Fibroblast of skin of left biceps (primary cell): ENCODE measurements at regions not wholly inside any gene's neighbourhood (a gene's known extent, or its start where the extent isn't known, plus 50 kb on each side); places are given as distances from the start of the nearest gene placed in this dataset.

Experiments used
- DNase-seq, 2 experiments: peaks; one replicate each; pipeline ENCODE4 v3.0.0-alpha.2; 2013; ENCODE audit warnings: low read depth in 2 of 2

DNA sequence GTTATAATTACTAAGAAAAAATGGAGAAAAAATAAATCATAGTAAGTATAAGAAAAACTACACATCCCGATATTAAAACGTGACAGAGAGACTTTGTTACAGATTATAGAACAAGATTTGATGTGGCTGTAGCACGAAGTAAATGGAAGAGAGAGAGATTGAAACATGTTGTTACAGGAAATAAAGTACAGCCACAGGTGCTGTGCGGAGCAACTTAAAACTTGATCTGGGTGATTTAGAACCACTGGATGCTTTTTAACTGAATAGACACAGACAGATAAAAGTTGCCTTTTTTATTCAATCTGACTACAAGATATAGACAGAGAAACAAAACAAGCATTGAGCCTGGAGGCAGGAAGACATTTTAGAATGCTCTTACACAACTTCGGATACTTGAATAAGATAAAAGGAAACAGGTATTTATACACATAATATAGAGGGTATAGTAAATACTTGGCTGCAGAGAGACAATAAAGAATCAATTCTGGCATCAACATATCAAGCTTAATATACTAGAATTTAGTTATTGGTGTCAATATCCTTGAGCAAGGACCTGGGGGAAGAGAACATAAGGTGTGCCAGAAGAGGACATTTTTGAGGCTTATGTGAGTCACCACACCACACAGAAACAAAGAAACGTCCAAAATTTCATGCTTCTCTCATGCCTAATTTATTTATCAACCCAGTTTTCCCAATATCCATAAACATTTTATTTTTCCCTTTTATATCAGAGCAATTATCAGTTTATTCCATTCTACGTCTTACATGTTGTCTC, 548.5 kb downstream of the SLITRK1 start:
- DNase-seq, result no peak

DNA sequence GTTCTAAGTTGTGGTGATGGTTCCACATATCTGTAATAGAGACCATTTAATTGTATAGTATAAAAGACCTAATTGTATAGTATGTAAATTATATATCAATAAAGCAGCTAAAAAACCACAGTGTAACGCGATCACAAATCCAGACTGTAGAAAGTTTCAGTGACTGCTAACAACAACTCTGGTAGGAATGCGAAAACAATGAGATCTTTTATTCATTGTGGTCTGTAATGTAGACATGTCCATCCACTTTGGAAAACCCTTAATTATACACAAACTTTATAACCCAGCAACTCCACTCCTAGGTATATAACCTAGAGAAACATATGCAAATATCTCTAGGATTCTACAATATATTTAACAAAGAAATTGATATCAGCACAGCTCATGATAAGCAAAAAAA, 549.5 kb downstream of the SLITRK1 start:
- DNase-seq, result no peak

DNA sequence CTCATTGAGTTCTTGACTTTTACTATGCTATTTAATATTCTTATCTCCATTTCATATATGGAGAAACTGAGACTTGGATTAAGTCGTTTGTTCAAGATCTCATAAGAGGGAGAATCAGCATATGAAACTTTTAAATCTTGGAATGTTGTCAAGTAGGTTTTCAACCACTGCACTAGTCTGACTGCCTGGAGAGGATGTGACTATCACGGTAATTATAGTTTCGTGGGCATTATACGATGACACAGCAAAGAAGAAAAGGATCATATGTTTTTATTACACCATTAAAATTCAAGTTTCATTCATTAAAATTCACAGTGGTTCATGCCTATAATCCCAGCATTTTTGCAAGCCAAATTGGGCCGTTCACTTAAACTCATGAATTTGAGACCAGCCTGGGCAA, 555.2 kb downstream of the SLITRK1 start:
- DNase-seq, result no peak

DNA sequence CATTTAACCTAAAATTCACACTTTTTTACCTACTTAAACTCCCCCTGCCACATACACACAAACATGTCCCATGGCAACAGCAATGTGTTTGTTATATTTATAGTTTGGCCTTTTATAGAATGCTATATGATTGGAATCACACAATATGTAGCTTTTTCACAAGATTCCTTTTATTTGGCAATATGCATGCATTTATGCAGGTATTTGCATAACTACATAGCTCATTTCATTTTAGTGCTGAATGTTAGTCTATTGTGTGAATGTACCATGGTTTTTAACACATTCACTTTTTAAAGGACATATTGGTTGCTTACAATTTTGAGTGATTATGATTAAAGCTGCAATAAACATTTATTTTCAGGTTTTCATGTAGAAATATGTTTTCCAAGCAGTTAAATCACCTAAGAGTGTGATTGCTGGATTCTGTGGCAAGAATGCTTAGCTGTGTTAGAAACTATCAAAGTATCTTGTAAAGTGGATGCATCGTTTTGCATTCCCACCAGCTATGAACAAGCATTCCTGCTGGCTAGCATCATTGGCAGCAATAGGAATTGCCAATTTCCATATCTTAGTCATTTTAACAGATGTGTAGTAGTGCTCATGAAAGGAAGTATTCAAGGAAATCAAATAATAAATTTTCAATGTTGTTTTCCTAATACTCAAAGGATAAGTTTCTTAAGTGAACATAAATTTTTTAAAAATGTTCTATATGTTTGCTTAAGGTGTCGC, 557.0 kb downstream of the SLITRK1 start:
- DNase-seq, result peak; percentile 68 to 73

DNA sequence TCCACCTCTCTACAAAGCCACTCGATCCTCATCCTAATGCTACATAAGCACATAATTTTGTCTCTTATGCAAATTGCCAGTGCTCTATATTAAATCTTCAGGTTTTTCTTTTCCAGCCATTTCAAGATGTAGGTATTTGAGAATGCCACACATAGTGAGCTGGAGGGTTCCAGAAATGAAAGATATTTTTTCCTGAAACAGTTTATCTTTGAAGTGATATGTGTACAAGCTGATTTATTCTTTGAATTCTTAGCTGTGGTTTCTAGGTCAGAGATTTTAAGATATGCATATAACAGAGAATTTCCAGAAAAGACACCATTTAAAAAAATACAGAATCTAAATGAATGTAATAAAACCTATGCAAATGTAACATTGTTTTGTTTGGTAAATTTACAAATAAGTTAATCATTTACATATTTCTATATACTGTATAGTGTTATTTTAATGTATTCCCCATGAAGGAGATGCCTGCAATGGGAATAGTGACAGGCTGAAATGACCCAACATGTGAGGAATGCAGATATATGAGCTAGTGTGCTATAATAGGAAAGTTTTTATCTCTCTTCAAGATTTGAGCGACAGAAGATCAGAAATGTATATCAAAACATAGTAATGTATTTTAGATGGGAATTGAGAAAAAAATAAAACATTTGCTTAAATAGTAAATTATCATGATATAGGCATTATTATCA, 570.2 kb downstream of the SLITRK1 start:
- DNase-seq, result no peak

DNA sequence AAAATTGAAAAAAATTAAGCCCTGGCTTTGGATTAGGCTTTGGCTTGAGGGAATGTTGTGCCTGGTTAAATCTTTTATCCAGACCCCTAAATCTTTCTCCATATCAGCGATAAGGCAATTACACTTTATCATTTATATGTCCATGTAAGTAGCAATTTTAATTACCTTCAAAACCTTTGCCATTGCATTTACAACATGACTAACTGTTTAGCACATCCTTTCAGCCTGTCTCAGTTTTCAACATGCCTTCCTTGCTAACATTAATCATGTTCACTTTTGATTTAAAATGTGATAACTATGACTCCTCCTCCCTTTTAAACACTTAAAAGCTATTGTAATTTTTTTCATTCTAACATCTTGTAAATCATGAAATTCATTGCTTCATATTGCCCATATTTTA, 583.7 kb downstream of the SLITRK1 start:
- no peak for DNase-seq

DNA sequence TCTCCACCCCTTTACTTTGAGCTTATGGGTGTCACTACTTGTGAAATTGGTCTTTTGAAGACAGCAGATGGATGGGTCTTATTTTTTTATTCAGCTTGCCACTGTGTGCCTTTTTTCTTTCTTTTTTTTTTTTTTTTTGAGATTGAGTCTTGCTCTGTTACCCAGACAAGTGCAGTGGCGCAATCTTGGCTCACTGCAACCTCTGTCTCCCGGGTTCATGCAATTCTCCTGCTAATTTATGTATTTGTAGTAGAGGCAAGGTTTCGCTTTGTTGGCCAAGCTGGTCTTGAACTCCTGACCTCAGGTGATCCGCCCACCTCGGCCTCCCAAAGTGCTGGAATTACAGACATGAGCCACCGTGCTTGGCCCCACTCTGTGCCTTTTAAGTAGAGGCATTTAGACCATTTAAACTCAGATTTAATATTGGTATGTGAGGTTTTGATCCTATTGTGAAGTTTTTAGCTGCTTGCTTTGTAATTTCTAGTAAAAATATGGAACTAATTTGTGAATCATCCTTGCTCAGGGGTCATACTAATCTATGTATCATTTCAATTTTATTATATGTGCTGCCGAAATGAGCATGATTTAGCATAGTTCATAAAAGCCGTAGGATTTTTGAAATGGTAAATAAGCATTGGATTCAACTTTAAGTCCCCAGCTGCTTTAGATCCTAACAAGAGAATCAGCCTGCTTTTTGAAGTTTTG, 584.5 kb downstream of the SLITRK1 start:
- DNase-seq, result peak; percentile 30 to 42

DNA sequence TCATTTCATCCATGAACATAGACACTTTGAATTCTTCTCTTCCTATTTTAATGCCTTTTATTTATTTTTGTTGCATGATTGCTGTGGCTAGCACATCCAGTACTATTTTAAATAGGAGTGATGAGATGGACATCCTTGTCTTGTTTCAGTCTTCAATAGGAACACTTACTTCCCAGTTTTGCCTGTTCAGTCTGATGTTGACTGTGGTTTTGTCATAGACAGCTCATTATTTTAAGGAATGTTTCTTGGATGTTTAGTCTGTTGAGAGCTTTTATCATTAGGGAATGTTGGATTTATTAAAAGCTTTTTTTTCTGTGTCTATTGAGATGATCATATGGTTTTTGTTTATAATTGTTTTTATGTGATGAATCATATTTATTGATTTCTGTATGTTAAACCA, 586.6 kb downstream of the SLITRK1 start:
- no peak for DNase-seq

DNA sequence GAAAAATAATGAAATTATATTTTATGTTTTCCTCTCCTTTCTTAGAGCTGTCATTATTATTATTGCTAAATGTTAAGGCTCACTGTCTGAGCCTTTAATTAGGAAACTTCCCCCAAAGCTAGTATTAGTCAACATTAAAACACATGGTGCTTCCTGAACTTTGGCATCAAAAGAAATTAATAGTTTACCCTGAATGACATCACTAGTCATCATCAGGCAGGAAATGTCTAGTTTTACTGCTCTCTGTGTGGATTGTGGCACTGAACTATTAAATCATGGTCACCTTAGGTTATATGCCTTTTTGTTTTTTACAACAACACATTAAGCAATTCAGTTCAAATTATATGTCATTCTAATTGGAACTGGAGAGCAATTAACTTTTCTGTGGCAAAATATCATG, 595.5 kb downstream of the SLITRK1 start:
- no peak for DNase-seq

DNA sequence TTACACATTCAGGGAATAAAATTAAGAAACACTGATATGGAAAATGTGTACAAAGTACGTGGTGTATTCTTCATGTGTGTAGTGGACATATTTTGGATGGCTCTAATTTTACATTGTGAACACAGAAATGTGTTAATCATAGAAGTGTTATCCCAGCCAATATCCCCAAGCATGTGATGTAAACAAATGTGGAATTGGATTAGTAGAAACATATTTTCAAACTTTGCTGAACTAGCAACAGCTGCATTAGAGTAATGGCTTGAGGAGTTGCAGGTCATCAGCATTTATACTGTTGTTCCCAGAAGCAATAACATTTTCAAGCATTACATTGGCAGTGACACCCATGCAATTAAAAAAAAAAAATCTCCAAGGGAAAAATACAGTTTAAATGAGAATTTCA, 600.6 kb downstream of the SLITRK1 start:
- DNase-seq, result no peak

DNA sequence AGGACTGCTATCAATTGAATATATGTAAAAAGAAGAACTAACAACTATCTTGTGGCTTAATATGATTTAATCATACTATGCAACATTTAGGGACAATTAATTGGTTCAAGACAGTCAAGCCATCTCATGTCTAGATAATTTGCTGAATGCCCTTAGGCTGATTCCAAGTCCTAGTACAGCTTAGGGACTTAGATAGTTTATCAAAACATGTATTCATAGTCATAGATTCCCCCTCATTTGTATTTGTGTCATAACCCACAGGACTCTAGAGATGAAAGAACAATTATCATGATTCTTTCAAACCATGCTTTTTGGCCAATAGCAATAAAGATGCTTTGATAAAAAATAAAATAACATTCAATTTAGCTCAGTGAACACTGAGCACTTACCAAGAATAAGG, 607.6 kb downstream of the SLITRK1 start:
- no peak for DNase-seq

DNA sequence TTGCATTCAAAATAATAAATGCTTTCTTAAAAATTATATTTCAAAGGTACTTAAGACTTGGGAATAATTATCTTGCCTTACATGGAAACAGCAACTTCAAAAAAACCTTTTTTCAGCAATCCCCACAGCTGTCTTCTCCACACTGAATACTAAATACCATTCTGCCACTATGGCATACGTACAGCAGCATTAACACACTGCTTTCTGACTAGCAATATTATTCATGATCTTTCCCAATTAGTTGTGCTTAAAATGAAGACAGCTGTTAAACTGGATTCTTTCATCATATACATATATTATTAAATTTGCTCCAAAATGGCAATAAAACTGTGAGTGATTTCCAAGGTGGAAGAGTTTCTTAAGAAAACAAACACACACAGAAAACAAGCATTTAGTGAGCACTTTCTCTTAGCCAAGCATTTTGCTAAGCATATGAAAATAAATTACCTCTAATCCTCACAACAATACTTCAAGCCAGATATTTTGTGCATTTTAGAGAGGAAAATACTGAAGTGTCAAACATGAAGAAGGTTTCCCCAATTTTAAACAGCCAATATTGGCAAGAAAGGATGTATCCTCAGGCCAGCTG, 609.5 kb downstream of the SLITRK1 start:
- DNase-seq, result no peak

DNA sequence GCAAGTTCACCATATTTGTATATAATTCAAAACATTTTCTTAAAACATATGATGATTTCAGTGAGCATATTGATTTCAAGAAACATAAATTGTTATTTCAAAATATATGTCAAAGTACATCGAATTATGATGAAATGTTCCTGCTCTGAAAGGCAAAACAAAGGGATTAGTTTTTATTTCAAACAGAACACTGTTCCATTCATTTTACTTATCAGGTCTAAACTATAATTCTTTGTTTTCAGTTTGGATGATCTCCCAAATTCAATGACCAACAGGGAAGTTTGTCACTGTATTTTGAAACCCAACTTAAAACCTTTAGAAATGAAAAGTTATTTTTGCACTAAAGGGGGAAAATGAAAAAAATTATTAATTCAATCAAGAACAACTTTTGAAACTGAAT, 610.2 kb downstream of the SLITRK1 start:
- DNase-seq, result no peak

DNA sequence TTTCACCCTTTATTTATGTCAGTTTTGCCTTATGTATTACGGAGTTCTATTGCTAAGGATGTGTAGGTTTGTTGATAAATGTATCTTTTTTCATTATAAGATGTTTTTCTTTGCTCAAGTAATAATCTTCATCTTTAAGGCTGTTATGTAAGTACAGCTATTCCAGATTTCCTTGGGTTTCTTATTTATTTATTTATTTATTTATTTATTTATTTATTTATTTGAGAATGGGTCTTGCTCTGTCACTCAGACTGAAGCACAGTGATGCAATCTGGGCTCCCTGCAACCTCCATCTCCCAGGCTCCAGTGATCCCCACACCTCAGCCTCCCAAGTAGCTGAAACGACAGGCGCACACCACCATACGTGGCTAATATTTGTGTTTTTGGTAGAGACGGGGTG, 617.0 kb downstream of the SLITRK1 start:
- DNase-seq, result no peak

DNA sequence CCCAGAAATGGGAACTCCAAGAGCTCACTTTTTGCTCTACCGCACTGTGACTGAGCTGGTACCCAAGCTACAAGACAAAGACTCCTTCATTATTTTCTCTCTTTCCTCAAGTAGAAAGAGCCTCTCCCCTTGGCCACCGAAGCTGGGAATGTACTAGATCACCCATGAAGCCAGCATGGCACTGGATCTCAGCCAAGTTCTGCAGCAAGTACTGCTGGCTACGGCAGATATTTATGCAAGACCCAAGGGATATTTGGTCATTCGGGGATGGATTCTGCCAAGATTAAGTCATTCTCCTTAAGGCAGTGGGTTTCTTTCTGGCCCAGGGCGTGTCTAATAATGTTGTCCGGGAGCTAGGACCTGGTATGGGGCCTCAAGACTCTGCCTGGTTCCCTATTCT, 633.5 kb downstream of the SLITRK1 start:
- DNase-seq, result no peak

DNA sequence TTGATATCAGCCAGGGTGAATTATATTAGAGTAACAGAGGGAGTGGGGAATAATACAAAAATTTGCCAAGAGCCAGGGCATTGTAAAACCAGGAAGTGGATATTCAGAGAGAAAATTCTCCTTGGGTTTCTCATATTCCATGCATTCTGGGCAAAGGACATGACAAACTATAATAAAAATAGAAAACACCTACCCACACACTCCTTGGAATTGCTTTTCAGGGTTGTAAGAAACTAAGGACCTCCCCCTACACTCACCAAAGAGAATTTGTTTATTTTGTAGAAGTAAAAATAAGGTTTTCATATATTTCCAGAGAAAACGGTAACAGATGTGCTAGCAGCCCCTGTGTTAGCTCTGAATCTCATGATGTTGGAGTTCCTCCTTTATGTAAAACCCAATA, 649.6 kb downstream of the SLITRK1 start:
- DNase-seq, result no peak

DNA sequence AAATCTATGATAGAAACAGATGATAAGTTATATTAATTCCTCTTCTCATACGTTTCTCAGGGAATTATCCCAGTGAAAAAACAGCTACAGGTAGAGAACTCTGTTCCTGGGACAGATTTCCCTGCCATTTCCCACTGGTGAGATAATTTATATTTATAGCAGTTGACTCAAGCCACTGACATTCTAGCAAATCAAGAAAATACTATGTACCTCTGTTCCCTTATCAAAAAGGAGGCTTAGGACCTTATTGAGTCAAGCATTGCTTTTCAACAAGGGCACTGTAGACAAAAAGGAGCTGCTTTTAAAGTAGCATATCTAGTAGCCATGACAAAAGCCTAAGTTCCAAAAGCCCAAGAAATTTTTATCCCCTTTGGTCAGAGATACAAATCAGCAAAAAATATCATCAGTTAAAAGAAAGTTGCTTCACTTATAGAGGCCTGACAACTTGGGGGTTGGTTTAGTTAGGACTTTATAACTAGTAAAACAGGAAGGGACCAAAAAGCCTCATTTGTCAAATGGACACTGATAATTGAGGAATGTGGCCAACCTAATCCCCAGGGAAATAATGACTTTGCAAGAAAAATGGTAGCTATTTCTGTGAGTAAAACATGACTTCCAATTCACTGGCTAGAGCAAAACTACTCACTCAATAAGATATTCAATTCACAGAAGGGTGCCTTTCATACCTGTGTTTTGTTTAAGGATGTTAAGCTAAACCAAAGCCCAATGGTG, 652.5 kb downstream of the SLITRK1 start:
- DNase-seq, result no peak

DNA sequence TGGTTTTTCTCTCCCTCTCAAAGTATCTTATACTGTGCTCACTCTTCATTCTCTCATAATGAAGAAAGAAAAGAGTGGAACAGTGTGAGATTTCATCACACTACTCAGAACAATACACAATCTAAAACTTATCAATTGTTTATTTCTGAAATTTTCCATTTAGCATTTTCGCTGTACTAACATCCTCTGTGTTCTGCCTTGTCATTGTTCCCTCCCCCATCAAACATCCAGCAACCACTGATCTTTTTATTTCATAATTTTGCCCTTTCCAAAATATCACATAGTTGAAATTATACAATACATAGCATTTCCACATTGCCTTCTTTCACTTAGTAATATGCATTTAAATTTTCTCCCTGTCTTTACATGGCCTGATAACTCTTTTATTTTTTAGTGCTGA, 658.7 kb downstream of the SLITRK1 start:
- DNase-seq, result no peak

DNA sequence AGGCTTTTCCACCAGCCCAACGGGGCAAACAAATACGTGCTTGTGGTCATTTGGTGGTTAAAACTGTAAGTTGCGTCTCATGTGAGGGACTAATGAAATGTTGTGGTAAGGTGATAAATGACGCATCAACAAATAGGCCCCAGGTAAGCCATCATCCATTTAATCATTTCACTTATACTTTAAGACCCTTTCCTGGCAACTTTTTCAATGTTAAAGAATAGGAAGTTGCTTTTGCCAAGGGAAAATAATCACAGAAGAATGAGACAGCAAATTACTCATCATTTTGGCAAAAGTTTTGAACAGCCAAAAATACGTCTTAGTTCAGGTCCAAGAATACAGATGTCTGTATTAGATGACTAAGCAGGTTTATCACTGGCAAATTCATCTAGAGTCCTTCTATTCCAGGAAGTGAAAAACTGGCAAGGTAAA, 660.4 kb downstream of the SLITRK1 start:
- peak; percentile 65 to 71 for DNase-seq

DNA sequence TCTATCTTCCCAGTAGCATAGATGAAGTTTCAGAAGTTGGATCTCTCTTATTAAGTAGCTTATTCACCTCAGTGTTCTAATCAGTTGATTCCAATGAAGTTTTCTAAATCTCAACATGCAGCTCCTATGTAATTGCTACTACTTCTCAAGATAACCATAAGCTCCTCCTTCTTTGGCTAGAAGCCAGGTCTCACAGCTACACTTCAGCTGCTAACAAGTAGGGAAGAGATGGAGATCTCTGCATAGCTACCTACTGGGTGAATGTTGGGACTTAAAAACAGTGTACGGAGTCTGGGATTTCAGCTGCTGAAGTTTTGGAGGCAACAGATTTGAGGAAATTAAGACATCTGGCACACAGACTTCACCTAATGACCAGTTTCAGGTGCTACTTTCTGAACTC, 661.0 kb downstream of the SLITRK1 start:
- DNase-seq, result no peak

DNA sequence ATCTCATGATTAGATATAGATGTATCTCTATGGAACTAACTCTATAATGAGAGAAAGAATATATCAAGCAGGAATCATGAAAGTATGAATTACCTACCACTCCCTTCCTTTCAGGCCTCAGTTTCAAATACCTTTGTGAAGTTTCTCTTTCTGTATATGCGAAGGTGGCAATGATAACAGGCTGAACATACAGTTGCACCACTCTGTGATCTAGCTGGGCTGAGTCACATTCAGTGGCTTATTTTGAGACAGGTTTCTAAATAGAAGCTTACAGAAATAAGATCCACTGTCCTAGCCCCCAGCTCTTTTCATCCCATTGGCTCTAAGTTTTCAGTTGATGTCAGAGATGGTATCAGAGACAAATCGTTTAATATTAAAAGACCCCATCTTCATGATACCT, 662.0 kb downstream of the SLITRK1 start:
- no peak for DNase-seq
